ENCODE measurements at regions not wholly inside any gene's neighbourhood (a gene's known extent, or its start where the extent isn't known, plus 50 kb on each side); places are given as distances from the start of the nearest gene placed in this dataset.

DNA sequence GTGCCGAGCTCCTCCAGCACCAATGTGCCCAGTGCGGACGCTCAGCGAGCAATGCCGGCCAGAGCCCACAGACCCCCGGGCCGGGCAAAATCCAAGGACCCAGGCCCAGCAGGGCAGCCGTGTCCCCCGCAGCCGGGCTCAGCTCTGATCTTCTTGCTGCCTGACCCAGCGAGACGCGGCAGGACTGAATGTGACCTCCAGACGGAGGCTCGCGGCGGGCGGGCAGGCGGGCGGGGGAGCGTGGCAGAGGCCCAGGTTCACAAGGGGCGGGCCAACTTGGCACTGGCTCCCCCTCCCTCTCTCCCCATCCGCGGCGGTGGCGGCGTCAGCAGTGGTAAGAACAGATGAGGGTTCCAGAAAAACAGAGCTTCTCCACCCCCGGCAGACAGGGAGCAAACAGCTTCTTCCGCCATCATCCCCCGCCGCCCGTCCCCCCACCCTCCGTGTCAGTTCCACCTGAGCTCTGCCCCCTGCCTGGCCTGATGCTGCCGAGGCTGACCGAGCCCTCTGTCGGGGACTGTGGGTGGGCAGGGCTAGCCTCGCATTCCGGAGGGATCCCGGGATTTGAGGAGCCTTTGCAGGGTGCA lies 94.3 kb downstream of the RFLNA start:
- Mint-ChIP-seq H3K36me3 (ENCODE audit: insufficient read depth, unreplicated experiment) (peaks cover 70% of the 10 kb centered on the region), H3K4me3 (ENCODE audit: unreplicated experiment) (no peak overlapping the region)

GRCh38 chr12:124388679-124389137 lies 93.8 kb downstream of the RFLNA start:
- no peak for DNase-seq
- no peaks in the 10 kb centered on the region for H3K27me3 Mint-ChIP-seq (ENCODE audit: insufficient read depth, unreplicated experiment)
- intact Hi-C loops (cut with micrococcal nuclease; ENCODE audit: unreplicated experiment), result no loop called here
- H3K27ac Mint-ChIP-seq (ENCODE audit: unreplicated experiment), result no peak overlapping the region
- TF ChIP-seq, protein P1, sequence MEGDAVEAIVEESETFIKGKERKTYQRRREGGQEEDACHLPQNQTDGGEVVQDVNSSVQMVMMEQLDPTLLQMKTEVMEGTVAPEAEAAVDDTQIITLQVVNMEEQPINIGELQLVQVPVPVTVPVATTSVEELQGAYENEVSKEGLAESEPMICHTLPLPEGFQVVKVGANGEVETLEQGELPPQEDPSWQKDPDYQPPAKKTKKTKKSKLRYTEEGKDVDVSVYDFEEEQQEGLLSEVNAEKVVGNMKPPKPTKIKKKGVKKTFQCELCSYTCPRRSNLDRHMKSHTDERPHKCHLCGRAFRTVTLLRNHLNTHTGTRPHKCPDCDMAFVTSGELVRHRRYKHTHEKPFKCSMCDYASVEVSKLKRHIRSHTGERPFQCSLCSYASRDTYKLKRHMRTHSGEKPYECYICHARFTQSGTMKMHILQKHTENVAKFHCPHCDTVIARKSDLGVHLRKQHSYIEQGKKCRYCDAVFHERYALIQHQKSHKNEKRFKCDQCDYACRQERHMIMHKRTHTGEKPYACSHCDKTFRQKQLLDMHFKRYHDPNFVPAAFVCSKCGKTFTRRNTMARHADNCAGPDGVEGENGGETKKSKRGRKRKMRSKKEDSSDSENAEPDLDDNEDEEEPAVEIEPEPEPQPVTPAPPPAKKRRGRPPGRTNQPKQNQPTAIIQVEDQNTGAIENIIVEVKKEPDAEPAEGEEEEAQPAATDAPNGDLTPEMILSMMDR (IDR thresholded peaks at IDR 0.05; ENCODE audit: insufficient read depth in 1 of 2, low read depth in 1 of 2, low read length in 1 of 2, severe bottlenecking in 1 of 2, unreplicated experiment in 1 of 2), result no peak
- H3K36me3 Mint-ChIP-seq (ENCODE audit: insufficient read depth, unreplicated experiment), result peaks cover 65% of the 10 kb centered on the region
- no peak overlapping the region for H3K4me3 Mint-ChIP-seq (ENCODE audit: unreplicated experiment)
- H3K4me1 Mint-ChIP-seq (ENCODE audit: low read depth, unreplicated experiment), result peaks cover 7% of the 10 kb centered on the region
- CTCF ChIA-PET, result no interaction called here
- H3K4me1 ChIP-seq, result peaks cover 17% of the 10 kb centered on the region
- BruUV-seq (replicated peaks), result no TSS peak
- no peaks in the 10 kb centered on the region for H3K9me3 Mint-ChIP-seq (ENCODE audit: unreplicated experiment)
- no peaks in the 10 kb centered on the region for H3K36me3 ChIP-seq (ENCODE audit: control insufficient read depth, insufficient read depth, low read length)
- H3K9me3 ChIP-seq, result no peaks in the 10 kb centered on the region
- no peaks in the 10 kb centered on the region for H3K27me3 ChIP-seq (replicated peaks; ENCODE audit: control insufficient read depth, insufficient read depth, low read length)
- no peak overlapping the region for H3K4me3 ChIP-seq (ENCODE audit: low read depth, low read length)
- POLR2A ChIA-PET, result interaction anchor here (0.6 kb wide), 1 partner anchor 16 kb away, joined by 3 read pairs; no protein-coding TSS in a partner anchor

More for the DNA sequence above, 94.3 kb downstream of the RFLNA start:
- no TSS peak for BruUV-seq (replicated peaks)
- CTCF ChIA-PET, result no interaction called here
- intact Hi-C loops (cut with micrococcal nuclease; ENCODE audit: unreplicated experiment), result no loop called here
- Mint-ChIP-seq H3K27ac (ENCODE audit: unreplicated experiment) (no peak overlapping the region), H3K9me3 (ENCODE audit: unreplicated experiment) (no peaks in the 10 kb centered on the region), H3K4me1 (ENCODE audit: low read depth, unreplicated experiment) (peaks cover 7% of the 10 kb centered on the region), H3K27me3 (ENCODE audit: insufficient read depth, unreplicated experiment) (no peaks in the 10 kb centered on the region)
- H3K4me3 ChIP-seq (ENCODE audit: low read depth, low read length), result no peak overlapping the region
- TF ChIP-seq, protein P1 (IDR thresholded peaks at IDR 0.05; ENCODE audit: insufficient read depth in 1 of 2, low read depth in 1 of 2, low read length in 1 of 2, severe bottlenecking in 1 of 2, unreplicated experiment in 1 of 2), result no peak
- H3K36me3 ChIP-seq (ENCODE audit: control insufficient read depth, insufficient read depth, low read length), result no peaks in the 10 kb centered on the region
- H3K4me1 ChIP-seq, result peaks cover 17% of the 10 kb centered on the region
- POLR2A ChIA-PET, result no interaction called here
- DNase-seq, result no peak
- no peaks in the 10 kb centered on the region for H3K27me3 ChIP-seq (replicated peaks; ENCODE audit: control insufficient read depth, insufficient read depth, low read length)
- H3K9me3 ChIP-seq, result no peaks in the 10 kb centered on the region

DNA sequence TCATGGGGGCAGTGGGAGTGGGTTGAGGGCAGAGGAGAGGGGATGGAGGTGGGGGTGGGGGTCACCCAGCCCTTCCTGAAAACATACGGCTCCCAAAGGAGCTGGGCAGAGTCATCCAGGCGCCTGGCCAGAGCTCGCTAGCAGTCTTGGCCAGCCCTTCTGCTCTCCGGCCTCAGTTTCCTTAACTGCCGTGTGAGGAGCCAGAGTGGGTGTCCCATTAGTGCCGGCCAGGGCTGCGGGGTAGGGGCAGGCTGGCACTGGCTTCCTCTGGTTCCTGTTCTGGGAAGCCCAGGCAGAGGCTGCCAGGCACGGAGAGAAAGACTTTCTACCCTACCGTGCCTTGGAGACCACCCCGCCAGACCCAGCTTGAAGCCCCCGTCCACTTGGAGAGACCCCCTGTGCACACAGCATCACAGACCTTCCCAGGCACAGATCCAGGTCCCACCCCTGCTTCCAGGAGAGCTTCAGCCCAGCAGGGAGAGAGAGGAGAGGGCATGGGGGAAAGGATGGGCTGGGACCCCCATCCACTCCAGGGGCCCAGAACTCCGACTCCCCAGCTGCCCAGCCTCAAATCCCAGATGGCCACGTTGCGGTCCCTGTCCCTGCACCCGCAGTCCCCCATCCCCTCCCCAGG lies 93.3 kb downstream of the RFLNA start:
- Histone ChIP-seq H3K4me1 (peaks cover 17% of the 10 kb centered on the region), H3K27me3 (replicated peaks; ENCODE audit: control insufficient read depth, insufficient read depth, low read length) (no peaks in the 10 kb centered on the region), H3K4me3 (ENCODE audit: low read depth, low read length) (no peak overlapping the region), H3K36me3 (ENCODE audit: control insufficient read depth, insufficient read depth, low read length) (no peaks in the 10 kb centered on the region; the same call in 1 of the 2 replicates), H3K9me3 (no peaks in the 10 kb centered on the region)
- intact Hi-C loops (cut with micrococcal nuclease; ENCODE audit: unreplicated experiment), result no loop called here
- Mint-ChIP-seq H3K4me3 (ENCODE audit: unreplicated experiment) (no peak overlapping the region), H3K36me3 (ENCODE audit: insufficient read depth, unreplicated experiment) (peaks cover 59% of the 10 kb centered on the region), H3K27ac (ENCODE audit: unreplicated experiment) (no peak overlapping the region), H3K27me3 (ENCODE audit: insufficient read depth, unreplicated experiment) (no peaks in the 10 kb centered on the region), H3K4me1 (ENCODE audit: low read depth, unreplicated experiment) (peaks cover 7% of the 10 kb centered on the region), H3K9me3 (ENCODE audit: unreplicated experiment) (no peaks in the 10 kb centered on the region)
- no peak for DNase-seq
- ChIA-PET CTCF (no interaction called here), POLR2A (interaction anchor here (0.6 kb wide), 1 partner anchor 16 kb away, joined by 3 read pairs; no protein-coding TSS in a partner anchor)
- TF ChIP-seq, protein P1 (IDR thresholded peaks at IDR 0.05; ENCODE audit: insufficient read depth in 1 of 2, low read depth in 1 of 2, low read length in 1 of 2, severe bottlenecking in 1 of 2, unreplicated experiment in 1 of 2), result no peak
- no TSS peak for BruUV-seq (replicated peaks)

All from Caco-2 (cell line).